HEK293 (cell line): ENCODE measurements at regions not wholly inside any gene's neighbourhood (a gene's known extent, or its start where the extent isn't known, plus 50 kb on each side); places are given as distances from the start of the nearest gene placed in this dataset.

Source experiments
- CTCF ChIA-PET: fragments of 350-600 bp; formaldehyde crosslinking; extraction: SDS; loops from one replicate; lab custom pipeline; 2021; ENCODE audit warnings: antibody characterized with exemption; lab: Yijun Ruan, JAX
- POLR2A ChIA-PET: fragments of 300-600 bp; formaldehyde crosslinking; extraction: SDS; loops from one replicate; lab custom pipeline; 2020; ENCODE audit warnings: antibody characterized with exemption, inconsistent platforms; lab: Yijun Ruan, JAX
- H3K27ac ChIP-seq: fragments of 200-500 bp; sonication (Bioruptor generic); 2 replicates; pipeline ENCODE4 v1.5.1; 2014; ENCODE audit warnings: low read depth, low read length, control low read depth, inconsistent platforms; ENCODE audit errors: extremely low read depth
- H3K36me3 ChIP-seq, 2 experiments: fragments of 200-500 bp in 1 of 2; sonication (Bioruptor generic) in 1 of 2; 1 replicate in 1 of 2; 2 replicates in 1 of 2; pipeline ENCODE4 v1.5.1; 2014 to 2017; ENCODE audit warnings: inconsistent platforms in 2 of 2, low read length in 2 of 2; ENCODE audit not compliant: control insufficient read depth in 2 of 2, insufficient read depth in 1 of 2
- H3K4me1 ChIP-seq: fragments of 200-500 bp; sonication (Bioruptor generic); 2 replicates; pipeline ENCODE4 v1.5.1; 2014; ENCODE audit warnings: mild to moderate bottlenecking, low read length, inconsistent platforms; ENCODE audit not compliant: control insufficient read depth, insufficient read depth
- H3K4me3 ChIP-seq: 2 replicates; pipeline ENCODE4 v1.5.1; 2011; ENCODE audit warnings: low read depth, mild to moderate bottlenecking, control low read depth, low read length, moderate library complexity
- H3K9me3 ChIP-seq: fragments of 200-500 bp; sonication (Bioruptor generic); 2 replicates; pipeline ENCODE4 v1.5.1; 2014; ENCODE audit warnings: low read depth, low read length, inconsistent platforms; ENCODE audit not compliant: control insufficient read depth, insufficient read depth
- OVOL3 ChIP-seq: fragments of 450-650 bp; formaldehyde crosslinking; IDR thresholded peaks from 2 replicates; pipeline ENCODE4 v1.5.1; 2016; ENCODE audit warnings: missing biosample characterization, missing genetic modification characterization
- ZBTB21 ChIP-seq: fragments of 450-650 bp; formaldehyde crosslinking; IDR thresholded peaks from 2 replicates; pipeline ENCODE4 v1.5.1; 2017; ENCODE audit warnings: missing biosample characterization, missing genetic modification characterization
- ZNF140 ChIP-seq: fragments of 450-650 bp; formaldehyde crosslinking; IDR thresholded peaks from 2 replicates; pipeline ENCODE4 v1.5.1; 2016; ENCODE audit warnings: missing biosample characterization, missing genetic modification characterization
- ZNF366 ChIP-seq: fragments of 450-650 bp; formaldehyde crosslinking; conservative IDR thresholded peaks from 2 replicates; pipeline ENCODE4 v1.5.1; 2016; ENCODE audit warnings: missing biosample characterization, missing genetic modification characterization
- ZNF404 ChIP-seq: fragments of 450-650 bp; formaldehyde crosslinking; IDR thresholded peaks from 2 replicates; pipeline ENCODE4 v1.5.1; 2017; ENCODE audit warnings: missing biosample characterization, missing genetic modification characterization
- ZNF416 ChIP-seq: fragments of 450-650 bp; formaldehyde crosslinking; IDR thresholded peaks from 2 replicates; pipeline ENCODE4 v1.5.1; 2016; ENCODE audit warnings: missing biosample characterization, missing genetic modification characterization
- ZNF626 ChIP-seq: fragments of 450-650 bp; sonication (Bioruptor Pico); formaldehyde crosslinking; IDR thresholded peaks from 2 replicates; pipeline ENCODE4 v1.5.1; 2018; ENCODE audit warnings: missing biosample characterization, missing genetic modification characterization, inconsistent platforms
- ZNF654 ChIP-seq: fragments of 450-650 bp; formaldehyde crosslinking; IDR thresholded peaks from 2 replicates; pipeline ENCODE4 v1.5.1; 2016; ENCODE audit warnings: low read depth, missing biosample characterization, missing genetic modification characterization
- ZNF658 ChIP-seq: fragments of 450-650 bp; formaldehyde crosslinking; IDR thresholded peaks from 2 replicates; pipeline ENCODE4; 2016; ENCODE audit warnings: missing biosample characterization, missing genetic modification characterization
- ZNF768 ChIP-seq: fragments of 450-650 bp; formaldehyde crosslinking; IDR thresholded peaks from 2 replicates; pipeline ENCODE4 v1.5.1; 2018; ENCODE audit warnings: missing biosample characterization, mild to moderate bottlenecking, missing genetic modification characterization
- TF ChIP-seq, protein P1 (sequence below): fragments of 450-650 bp; formaldehyde crosslinking; IDR thresholded peaks from 2 replicates; pipeline ENCODE4 v1.5.1; 2017; ENCODE audit warnings: missing biosample characterization, missing genetic modification characterization
- TF ChIP-seq, protein P2 (sequence below): fragments of 450-650 bp; formaldehyde crosslinking; IDR thresholded peaks from 2 replicates; pipeline ENCODE4 v1.5.1; 2016; ENCODE audit warnings: missing biosample characterization, missing genetic modification characterization
- TF ChIP-seq, protein P3 (sequence below): fragments of 450-650 bp; formaldehyde crosslinking; IDR thresholded peaks from 2 replicates; pipeline ENCODE4 v1.5.1; 2017; ENCODE audit warnings: missing biosample characterization, missing genetic modification characterization
- TF ChIP-seq, protein P4 (sequence below): fragments of 450-650 bp; formaldehyde crosslinking; IDR thresholded peaks from 2 replicates; pipeline ENCODE4 v1.5.1; 2016; ENCODE audit warnings: missing biosample characterization, missing genetic modification characterization, borderline replicate concordance
- TF ChIP-seq, protein P5 (sequence below): fragments of 450-650 bp; formaldehyde crosslinking; IDR thresholded peaks from 2 replicates; pipeline ENCODE4 v1.5.1; 2016; ENCODE audit warnings: missing biosample characterization, missing genetic modification characterization
- TF ChIP-seq, protein P6 (sequence below): fragments of 450-650 bp; formaldehyde crosslinking; IDR thresholded peaks from 2 replicates; pipeline ENCODE4 v1.5.1; 2016; ENCODE audit warnings: missing biosample characterization, missing genetic modification characterization

DNA sequence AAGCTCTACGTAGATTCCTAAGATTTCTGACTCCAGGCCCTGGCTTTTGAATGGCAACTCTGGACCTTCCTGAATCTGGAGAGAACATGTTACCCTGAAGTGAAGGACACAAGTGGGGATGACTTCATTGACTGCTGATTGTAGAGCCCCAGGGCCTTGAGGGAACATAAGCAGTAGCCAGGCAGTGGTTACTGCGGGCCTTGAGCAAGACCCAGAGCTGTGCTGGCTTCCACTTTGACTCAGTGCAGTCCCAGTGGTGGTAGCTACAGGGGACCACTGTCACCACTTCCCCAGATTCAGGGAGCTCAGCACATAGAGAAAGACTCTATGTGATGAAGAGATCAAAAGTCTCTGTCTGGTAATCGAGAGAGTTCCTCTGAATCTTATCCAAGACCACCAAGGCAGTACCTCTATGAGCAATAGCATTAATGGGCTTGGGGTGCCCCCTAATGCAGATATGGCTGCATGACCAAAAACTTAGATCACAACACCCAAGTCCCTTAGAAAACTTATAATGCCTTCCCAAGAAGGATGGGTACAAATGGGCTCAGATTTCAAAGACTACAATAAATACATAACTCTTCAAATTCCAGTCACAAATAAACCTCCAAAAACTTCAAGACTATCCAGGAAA, 1278.3 kb downstream of the AMY1C start:
- H3K4me3 ChIP-seq = no peak overlapping the region
- ChIA-PET POLR2A (no interaction called here), CTCF (no interaction called here)
- H3K27ac ChIP-seq = no peak overlapping the region
- no peaks in the 10 kb centered on the region for H3K36me3 ChIP-seq
- H3K9me3 ChIP-seq = no peaks in the 10 kb centered on the region
- H3K4me1 ChIP-seq = no peaks in the 10 kb centered on the region
- TF ChIP-seq ZNF654 (tag by site-specific recombination) = peak; percentile 9; the same call in 1 of the 2 replicates
- TF ChIP-seq ZNF658 (tag by site-specific recombination) = no peak
- TF ChIP-seq, protein P1, sequence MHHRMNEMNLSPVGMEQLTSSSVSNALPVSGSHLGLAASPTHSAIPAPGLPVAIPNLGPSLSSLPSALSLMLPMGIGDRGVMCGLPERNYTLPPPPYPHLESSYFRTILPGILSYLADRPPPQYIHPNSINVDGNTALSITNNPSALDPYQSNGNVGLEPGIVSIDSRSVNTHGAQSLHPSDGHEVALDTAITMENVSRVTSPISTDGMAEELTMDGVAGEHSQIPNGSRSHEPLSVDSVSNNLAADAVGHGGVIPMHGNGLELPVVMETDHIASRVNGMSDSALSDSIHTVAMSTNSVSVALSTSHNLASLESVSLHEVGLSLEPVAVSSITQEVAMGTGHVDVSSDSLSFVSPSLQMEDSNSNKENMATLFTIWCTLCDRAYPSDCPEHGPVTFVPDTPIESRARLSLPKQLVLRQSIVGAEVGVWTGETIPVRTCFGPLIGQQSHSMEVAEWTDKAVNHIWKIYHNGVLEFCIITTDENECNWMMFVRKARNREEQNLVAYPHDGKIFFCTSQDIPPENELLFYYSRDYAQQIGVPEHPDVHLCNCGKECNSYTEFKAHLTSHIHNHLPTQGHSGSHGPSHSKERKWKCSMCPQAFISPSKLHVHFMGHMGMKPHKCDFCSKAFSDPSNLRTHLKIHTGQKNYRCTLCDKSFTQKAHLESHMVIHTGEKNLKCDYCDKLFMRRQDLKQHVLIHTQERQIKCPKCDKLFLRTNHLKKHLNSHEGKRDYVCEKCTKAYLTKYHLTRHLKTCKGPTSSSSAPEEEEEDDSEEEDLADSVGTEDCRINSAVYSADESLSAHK = no peak
- TF ChIP-seq, protein P2, sequence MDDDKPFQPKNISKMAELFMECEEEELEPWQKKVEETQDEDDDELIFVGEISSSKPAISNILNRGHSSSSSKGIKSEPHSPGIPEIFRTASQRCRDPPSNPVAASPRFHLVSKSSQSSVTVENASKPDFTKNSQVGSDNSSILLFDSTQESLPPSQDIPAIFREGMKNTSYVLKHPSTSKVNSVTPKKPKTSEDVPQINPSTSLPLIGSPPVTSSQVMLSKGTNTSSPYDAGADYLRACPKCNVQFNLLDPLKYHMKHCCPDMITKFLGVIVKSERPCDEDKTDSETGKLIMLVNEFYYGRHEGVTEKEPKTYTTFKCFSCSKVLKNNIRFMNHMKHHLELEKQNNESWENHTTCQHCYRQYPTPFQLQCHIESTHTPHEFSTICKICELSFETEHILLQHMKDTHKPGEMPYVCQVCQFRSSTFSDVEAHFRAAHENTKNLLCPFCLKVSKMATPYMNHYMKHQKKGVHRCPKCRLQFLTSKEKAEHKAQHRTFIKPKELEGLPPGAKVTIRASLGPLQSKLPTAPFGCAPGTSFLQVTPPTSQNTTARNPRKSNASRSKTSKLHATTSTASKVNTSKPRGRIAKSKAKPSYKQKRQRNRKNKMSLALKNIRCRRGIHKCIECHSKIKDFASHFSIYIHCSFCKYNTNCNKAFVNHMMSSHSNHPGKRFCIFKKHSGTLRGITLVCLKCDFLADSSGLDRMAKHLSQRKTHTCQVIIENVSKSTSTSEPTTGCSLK (tag by site-specific recombination) = no peak

DNA sequence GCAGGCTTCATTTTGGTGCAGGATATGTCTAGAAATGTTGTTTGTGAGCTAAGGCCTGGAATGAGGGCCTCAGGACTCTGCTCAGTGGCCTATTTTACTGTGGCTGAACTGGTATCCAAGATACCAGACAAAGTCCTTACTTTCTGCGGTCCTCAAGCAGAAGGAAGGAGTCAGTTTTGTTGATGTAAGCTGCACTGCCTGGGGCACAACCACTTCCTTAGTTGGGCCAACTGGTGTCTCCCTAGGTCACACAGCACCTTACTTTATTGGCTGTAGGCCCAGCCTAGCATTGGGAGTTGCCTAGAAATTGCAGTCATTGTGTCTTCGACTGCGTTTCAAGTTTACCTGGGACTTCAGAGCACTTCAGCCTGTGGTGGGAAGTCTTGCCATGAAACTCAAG, 1322.7 kb downstream of the AMY1C start:
- CTCF ChIA-PET = no interaction called here
- POLR2A ChIA-PET = no interaction called here
- no peaks in the 10 kb centered on the region for H3K9me3 ChIP-seq
- H3K4me1 ChIP-seq = no peaks in the 10 kb centered on the region
- H3K36me3 ChIP-seq = no peaks in the 10 kb centered on the region
- H3K4me3 ChIP-seq = no peak overlapping the region
- TF ChIP-seq ZNF416 = no peak
- TF ChIP-seq OVOL3 = no peak
- no peak for TF ChIP-seq ZNF140 (tag by site-specific recombination)
- no peak for TF ChIP-seq ZNF366
- TF ChIP-seq, all 188 proteins: peak for 0
- no peak overlapping the region for H3K27ac ChIP-seq

DNA sequence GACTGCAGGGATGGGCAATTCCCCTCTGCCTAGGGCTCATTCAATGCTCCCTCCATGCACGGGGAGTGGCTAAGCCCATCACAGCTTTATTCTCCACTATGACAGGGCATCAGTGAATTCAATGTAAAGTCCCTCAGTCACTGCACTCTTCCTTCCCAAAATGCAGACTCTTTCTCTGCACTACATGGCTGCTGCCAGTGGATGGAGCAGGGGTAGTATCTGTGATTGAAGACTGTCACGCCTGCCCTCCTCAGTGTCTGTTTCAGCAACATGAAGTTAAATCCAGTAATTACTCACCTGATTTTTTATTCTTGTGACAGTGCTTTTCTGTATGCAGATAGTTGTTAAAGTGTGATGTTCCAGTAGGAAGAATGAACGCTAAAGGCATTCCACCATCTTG, 1323.2 kb downstream of the AMY1C start:
- H3K27ac ChIP-seq = no peak overlapping the region
- H3K4me1 ChIP-seq = no peaks in the 10 kb centered on the region
- CTCF ChIA-PET = no interaction called here
- no peak overlapping the region for H3K4me3 ChIP-seq
- H3K36me3 ChIP-seq = no peaks in the 10 kb centered on the region
- POLR2A ChIA-PET = no interaction called here
- H3K9me3 ChIP-seq = no peaks in the 10 kb centered on the region
- TF ChIP-seq ZNF768 (tag by site-specific recombination) (no peak), ZNF626 (no peak), ZBTB21 (tag by site-specific recombination) (no peak), ZNF404 (tag by site-specific recombination) (no peak)
- TF ChIP-seq, protein P3, sequence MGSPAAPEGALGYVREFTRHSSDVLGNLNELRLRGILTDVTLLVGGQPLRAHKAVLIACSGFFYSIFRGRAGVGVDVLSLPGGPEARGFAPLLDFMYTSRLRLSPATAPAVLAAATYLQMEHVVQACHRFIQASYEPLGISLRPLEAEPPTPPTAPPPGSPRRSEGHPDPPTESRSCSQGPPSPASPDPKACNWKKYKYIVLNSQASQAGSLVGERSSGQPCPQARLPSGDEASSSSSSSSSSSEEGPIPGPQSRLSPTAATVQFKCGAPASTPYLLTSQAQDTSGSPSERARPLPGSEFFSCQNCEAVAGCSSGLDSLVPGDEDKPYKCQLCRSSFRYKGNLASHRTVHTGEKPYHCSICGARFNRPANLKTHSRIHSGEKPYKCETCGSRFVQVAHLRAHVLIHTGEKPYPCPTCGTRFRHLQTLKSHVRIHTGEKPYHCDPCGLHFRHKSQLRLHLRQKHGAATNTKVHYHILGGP (tag by site-specific recombination) = no peak
- TF ChIP-seq, protein P4, sequence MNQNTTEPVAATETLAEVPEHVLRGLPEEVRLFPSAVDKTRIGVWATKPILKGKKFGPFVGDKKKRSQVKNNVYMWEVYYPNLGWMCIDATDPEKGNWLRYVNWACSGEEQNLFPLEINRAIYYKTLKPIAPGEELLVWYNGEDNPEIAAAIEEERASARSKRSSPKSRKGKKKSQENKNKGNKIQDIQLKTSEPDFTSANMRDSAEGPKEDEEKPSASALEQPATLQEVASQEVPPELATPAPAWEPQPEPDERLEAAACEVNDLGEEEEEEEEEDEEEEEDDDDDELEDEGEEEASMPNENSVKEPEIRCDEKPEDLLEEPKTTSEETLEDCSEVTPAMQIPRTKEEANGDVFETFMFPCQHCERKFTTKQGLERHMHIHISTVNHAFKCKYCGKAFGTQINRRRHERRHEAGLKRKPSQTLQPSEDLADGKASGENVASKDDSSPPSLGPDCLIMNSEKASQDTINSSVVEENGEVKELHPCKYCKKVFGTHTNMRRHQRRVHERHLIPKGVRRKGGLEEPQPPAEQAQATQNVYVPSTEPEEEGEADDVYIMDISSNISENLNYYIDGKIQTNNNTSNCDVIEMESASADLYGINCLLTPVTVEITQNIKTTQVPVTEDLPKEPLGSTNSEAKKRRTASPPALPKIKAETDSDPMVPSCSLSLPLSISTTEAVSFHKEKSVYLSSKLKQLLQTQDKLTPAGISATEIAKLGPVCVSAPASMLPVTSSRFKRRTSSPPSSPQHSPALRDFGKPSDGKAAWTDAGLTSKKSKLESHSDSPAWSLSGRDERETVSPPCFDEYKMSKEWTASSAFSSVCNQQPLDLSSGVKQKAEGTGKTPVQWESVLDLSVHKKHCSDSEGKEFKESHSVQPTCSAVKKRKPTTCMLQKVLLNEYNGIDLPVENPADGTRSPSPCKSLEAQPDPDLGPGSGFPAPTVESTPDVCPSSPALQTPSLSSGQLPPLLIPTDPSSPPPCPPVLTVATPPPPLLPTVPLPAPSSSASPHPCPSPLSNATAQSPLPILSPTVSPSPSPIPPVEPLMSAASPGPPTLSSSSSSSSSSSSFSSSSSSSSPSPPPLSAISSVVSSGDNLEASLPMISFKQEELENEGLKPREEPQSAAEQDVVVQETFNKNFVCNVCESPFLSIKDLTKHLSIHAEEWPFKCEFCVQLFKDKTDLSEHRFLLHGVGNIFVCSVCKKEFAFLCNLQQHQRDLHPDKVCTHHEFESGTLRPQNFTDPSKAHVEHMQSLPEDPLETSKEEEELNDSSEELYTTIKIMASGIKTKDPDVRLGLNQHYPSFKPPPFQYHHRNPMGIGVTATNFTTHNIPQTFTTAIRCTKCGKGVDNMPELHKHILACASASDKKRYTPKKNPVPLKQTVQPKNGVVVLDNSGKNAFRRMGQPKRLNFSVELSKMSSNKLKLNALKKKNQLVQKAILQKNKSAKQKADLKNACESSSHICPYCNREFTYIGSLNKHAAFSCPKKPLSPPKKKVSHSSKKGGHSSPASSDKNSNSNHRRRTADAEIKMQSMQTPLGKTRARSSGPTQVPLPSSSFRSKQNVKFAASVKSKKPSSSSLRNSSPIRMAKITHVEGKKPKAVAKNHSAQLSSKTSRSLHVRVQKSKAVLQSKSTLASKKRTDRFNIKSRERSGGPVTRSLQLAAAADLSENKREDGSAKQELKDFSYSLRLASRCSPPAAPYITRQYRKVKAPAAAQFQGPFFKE (tag by site-specific recombination) = no peak
- TF ChIP-seq, protein P5, sequence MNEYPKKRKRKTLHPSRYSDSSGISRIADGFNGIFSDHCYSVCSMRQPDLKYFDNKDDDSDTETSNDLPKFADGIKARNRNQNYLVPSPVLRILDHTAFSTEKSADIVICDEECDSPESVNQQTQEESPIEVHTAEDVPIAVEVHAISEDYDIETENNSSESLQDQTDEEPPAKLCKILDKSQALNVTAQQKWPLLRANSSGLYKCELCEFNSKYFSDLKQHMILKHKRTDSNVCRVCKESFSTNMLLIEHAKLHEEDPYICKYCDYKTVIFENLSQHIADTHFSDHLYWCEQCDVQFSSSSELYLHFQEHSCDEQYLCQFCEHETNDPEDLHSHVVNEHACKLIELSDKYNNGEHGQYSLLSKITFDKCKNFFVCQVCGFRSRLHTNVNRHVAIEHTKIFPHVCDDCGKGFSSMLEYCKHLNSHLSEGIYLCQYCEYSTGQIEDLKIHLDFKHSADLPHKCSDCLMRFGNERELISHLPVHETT = no peak
- TF ChIP-seq, protein P6, sequence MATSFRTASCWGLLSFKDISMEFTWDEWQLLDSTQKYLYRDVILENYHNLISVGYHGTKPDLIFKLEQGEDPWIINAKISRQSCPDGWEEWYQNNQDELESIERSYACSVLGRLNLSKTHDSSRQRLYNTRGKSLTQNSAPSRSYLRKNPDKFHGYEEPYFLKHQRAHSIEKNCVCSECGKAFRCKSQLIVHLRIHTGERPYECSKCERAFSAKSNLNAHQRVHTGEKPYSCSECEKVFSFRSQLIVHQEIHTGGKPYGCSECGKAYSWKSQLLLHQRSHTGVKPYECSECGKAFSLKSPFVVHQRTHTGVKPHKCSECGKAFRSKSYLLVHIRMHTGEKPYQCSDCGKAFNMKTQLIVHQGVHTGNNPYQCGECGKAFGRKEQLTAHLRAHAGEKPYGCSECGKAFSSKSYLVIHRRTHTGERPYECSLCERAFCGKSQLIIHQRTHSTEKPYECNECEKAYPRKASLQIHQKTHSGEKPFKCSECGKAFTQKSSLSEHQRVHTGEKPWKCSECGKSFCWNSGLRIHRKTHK (tag by site-specific recombination) = no peak
